CD14-positive monocyte (primary cell): ENCODE measurements at regions not wholly inside any gene's neighbourhood (a gene's known extent, or its start where the extent isn't known, plus 50 kb on each side); places are given as distances from the start of the nearest gene placed in this dataset.
"Not testable (repeated sequence)": the region's sequence is repeated elsewhere in the genome, so short reads cannot be mapped to it uniquely, and the experiment has no call there.

Experiments used
- DNase-seq, 3 donors: peaks; one replicate each; pipeline ENCODE4 v3.0.0-alpha.2; 2011 to 2022
- H2AFZ ChIP-seq: 2 replicates; pipeline ENCODE4 v1.6.0; 2012; ENCODE audit warnings: mild to moderate bottlenecking, low read depth, low read length, inconsistent platforms; ENCODE audit not compliant: insufficient read depth, poor library complexity, severe bottlenecking
- H3K27ac ChIP-seq, 2 donors: 1 replicate in 1 of 2; 2 replicates in 1 of 2; pipeline ENCODE4 v1.5.1; 2012 to 2013; ENCODE audit warnings: low read length in 2 of 2, control low read depth in 1 of 2, inconsistent platforms in 1 of 2, low read depth in 1 of 2, mild to moderate bottlenecking in 1 of 2
- H3K27me3 ChIP-seq, 2 donors: one replicate each; pipeline versions ENCODE4 v1.6.0 to v1.6.1; 2011 to 2013; ENCODE audit warnings: low read length in 2 of 2; ENCODE audit not compliant: control insufficient read depth in 2 of 2, insufficient read depth in 2 of 2
- H3K36me3 ChIP-seq, 2 donors: replicated peaks in 1 of 2; 1 replicate in 1 of 2; 2 replicates in 1 of 2; pipeline versions ENCODE4 v1.5.1 to v1.6.1; 2012 to 2013; ENCODE audit warnings: low read length in 2 of 2, control low read depth in 1 of 2, inconsistent platforms in 1 of 2, mild to moderate bottlenecking in 1 of 2; ENCODE audit not compliant: insufficient read depth in 2 of 2, control insufficient read depth in 1 of 2
- H3K4me1 ChIP-seq, 2 donors: 1 replicate in 1 of 2; 2 replicates in 1 of 2; pipeline versions ENCODE4 v1.5.1 to v1.6.1; 2012 to 2013; ENCODE audit warnings: low read length in 2 of 2, control low read depth in 1 of 2, inconsistent platforms in 1 of 2, mild to moderate bottlenecking in 1 of 2, moderate library complexity in 1 of 2; ENCODE audit not compliant: insufficient read depth in 2 of 2, control insufficient read depth in 1 of 2
- H3K4me2 ChIP-seq: replicated peaks from 2 replicates; pipeline ENCODE3; 2012; ENCODE audit warnings: low read length, moderate library complexity, mild to moderate bottlenecking; ENCODE audit not compliant: poor library complexity, severe bottlenecking; ENCODE audit errors: extremely low read depth
- H3K4me3 ChIP-seq, 3 experiments: fragments of 200-600 bp in 1 of 3; sonication (generic) in 1 of 3; replicated peaks in 1 of 3; 1 replicate in 2 of 3; 2 replicates in 1 of 3; pipeline ENCODE4 v1.5.1; 2011 to 2013; ENCODE audit warnings: low read length in 3 of 3, mild to moderate bottlenecking in 3 of 3, control low read depth in 2 of 3, low read depth in 2 of 3, inconsistent platforms in 1 of 3, moderate library complexity in 1 of 3
- H3K79me2 ChIP-seq: 2 replicates; pipeline ENCODE4 v1.6.0; 2012; ENCODE audit warnings: mild to moderate bottlenecking, control low read depth, inconsistent platforms, low read length, moderate library complexity; ENCODE audit not compliant: insufficient read depth
- H3K9ac ChIP-seq: 2 replicates; pipeline ENCODE4 v1.6.0; 2017; ENCODE audit warnings: low read length, mild to moderate bottlenecking; ENCODE audit not compliant: insufficient read depth, poor library complexity, severe bottlenecking
- H3K9me3 ChIP-seq, 2 donors: replicated peaks in 1 of 2; 1 replicate in 1 of 2; 2 replicates in 1 of 2; pipeline versions ENCODE4 v1.5.1 to v1.6.1; 2012 to 2013; ENCODE audit warnings: low read length in 2 of 2, control low read depth in 1 of 2; ENCODE audit not compliant: control insufficient read depth in 1 of 2, insufficient read depth in 1 of 2
- H4K20me1 ChIP-seq: 2 replicates; pipeline ENCODE4 v1.6.0; 2012; ENCODE audit warnings: mild to moderate bottlenecking, low read length, control low read depth, moderate library complexity; ENCODE audit not compliant: insufficient read depth
- H3K27ac Mint-ChIP-seq, 7 donors: one replicate each; pipeline ENCODE4 v1.8.0; 2020; ENCODE audit warnings: mild to moderate bottlenecking in 7 of 7, mixed read lengths in 7 of 7, moderate library complexity in 6 of 7, inconsistent platforms in 2 of 7
- H3K27me3 Mint-ChIP-seq, 3 donors: one replicate each; pipeline ENCODE4 v1.8.0; 2021 to 2022; ENCODE audit warnings: low read depth in 3 of 3, mild to moderate bottlenecking in 3 of 3, mixed read lengths in 3 of 3, moderate library complexity in 3 of 3, inconsistent platforms in 1 of 3
- H3K36me3 Mint-ChIP-seq, 2 donors: one replicate each; pipeline ENCODE4 v1.8.0; 2020; ENCODE audit warnings: mixed read lengths in 2 of 2, inconsistent platforms in 1 of 2, mild to moderate bottlenecking in 1 of 2
- H3K4me1 Mint-ChIP-seq: one replicate; pipeline ENCODE4 v1.8.0; 2020; ENCODE audit warnings: mild to moderate bottlenecking, mixed read lengths
- H3K4me3 Mint-ChIP-seq, 2 donors: one replicate each; pipeline ENCODE4 v1.8.0; 2020; ENCODE audit warnings: mild to moderate bottlenecking in 2 of 2, mixed read lengths in 2 of 2, moderate library complexity in 1 of 2
- H3K9me3 Mint-ChIP-seq, 7 donors: one replicate each; pipeline ENCODE4 v1.8.0; 2020 to 2022; ENCODE audit warnings: mixed read lengths in 7 of 7, mild to moderate bottlenecking in 6 of 7, moderate library complexity in 6 of 7, inconsistent platforms in 2 of 7
- WGBS: methylation state at CpG from one replicate; pipeline ENCODE4 v1.1.5; 2013; ENCODE audit warnings: missing lambda C conversion rate; ENCODE audit not compliant: insufficient coverage; 5-methylcytosine and 5-hydroxymethylcytosine counted together
- intact Hi-C, 2 donors: fragments of 100-400 bp; cut with micrococcal nuclease; formaldehyde crosslinking; loops; one replicate each; pipeline versions ENCODE4 v1.15.0 to v1.15.1; 2023
- TF ChIP-seq, protein P1 (sequence below): fragments of 200-600 bp; IDR thresholded peaks from one replicate; pipeline ENCODE4 v1.8.0; 2022; ENCODE audit warnings: antibody characterized with exemption, mild to moderate bottlenecking

DNA sequence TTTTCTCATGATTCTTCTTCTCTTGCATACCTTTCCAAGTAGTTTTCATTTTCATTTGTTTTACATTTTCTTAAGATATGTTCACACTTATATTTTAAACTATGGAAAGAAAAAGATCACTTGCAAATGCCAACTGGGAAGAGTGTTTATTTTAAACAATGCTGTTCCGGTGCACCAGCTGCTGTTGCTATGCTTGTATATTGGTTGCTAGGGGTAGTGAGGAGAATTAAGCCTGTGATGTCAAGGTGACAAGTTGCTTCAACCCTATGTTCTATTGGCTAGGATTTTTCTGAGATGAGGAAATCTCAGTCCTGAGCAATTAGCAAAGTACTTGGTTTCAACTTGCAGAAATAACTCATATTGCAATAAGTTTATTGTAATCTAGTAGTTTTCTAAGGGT, 500.1 kb downstream of the MFSD1 start:
- H3K4me3 Mint-ChIP-seq: no peak overlapping the region
- peaks cover 0 to 5% of the 10 kb centered on the region in 2 donors for H3K9me3 ChIP-seq
- H3K4me3 ChIP-seq: no peak overlapping the region
- no peak overlapping the region for H3K27ac ChIP-seq
- H3K4me2 ChIP-seq: no peak overlapping the region
- no peaks in the 10 kb centered on the region for H3K4me1 ChIP-seq
- H3K36me3 ChIP-seq: no peaks in the 10 kb centered on the region
- TF ChIP-seq, protein P1, sequence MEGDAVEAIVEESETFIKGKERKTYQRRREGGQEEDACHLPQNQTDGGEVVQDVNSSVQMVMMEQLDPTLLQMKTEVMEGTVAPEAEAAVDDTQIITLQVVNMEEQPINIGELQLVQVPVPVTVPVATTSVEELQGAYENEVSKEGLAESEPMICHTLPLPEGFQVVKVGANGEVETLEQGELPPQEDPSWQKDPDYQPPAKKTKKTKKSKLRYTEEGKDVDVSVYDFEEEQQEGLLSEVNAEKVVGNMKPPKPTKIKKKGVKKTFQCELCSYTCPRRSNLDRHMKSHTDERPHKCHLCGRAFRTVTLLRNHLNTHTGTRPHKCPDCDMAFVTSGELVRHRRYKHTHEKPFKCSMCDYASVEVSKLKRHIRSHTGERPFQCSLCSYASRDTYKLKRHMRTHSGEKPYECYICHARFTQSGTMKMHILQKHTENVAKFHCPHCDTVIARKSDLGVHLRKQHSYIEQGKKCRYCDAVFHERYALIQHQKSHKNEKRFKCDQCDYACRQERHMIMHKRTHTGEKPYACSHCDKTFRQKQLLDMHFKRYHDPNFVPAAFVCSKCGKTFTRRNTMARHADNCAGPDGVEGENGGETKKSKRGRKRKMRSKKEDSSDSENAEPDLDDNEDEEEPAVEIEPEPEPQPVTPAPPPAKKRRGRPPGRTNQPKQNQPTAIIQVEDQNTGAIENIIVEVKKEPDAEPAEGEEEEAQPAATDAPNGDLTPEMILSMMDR: no peak
- intact Hi-C loops: no loop called here
- H3K4me1 Mint-ChIP-seq: no peaks in the 10 kb centered on the region
- 100% methylated on average over 1 of the region's 1 CpG for WGBS
- no peak for DNase-seq
- H3K9me3 Mint-ChIP-seq: peaks cover 0 to 6% (median 2%) of the 10 kb centered on the region in 7 donors
- no peak overlapping the region for H3K27ac Mint-ChIP-seq
- no peaks in the 10 kb centered on the region for H3K27me3 ChIP-seq
- H2AFZ ChIP-seq: no peak overlapping the region
- no peaks in the 10 kb centered on the region for H3K36me3 Mint-ChIP-seq
- H3K79me2 ChIP-seq: no peaks in the 10 kb centered on the region
- no peaks in the 10 kb centered on the region for H4K20me1 ChIP-seq
- peaks cover 0 to 1% (median 0%) of the 10 kb centered on the region in 3 donors for H3K27me3 Mint-ChIP-seq
- H3K9ac ChIP-seq: no peak overlapping the region

DNA sequence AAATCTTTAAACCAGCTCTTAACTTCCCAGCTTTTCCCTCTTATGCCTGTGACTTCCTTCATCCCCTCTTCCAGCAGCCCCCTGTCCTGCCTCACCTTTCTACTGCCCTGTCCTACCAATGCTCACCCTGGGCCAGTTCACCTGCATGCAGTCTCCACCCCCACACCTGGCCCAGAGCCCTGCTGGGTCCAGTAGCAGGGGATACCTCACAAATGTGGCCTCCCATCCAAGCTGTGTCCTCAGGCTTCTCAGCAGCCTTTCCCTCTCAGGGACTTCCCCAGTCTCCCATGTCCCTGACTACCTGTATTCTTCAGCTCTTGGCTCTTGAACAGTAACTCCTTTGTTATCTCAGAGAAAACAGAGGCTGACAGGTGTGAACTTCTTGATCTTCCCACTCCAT, 503.2 kb downstream of the MFSD1 start:
- no peaks in the 10 kb centered on the region for H3K36me3 ChIP-seq
- H3K79me2 ChIP-seq: no peaks in the 10 kb centered on the region
- Mint-ChIP-seq H3K4me1 (no peaks in the 10 kb centered on the region), H3K4me3 (no peak overlapping the region), H3K27ac (no peak overlapping the region), H3K27me3 (peaks cover 0 to 1% (median 0%) of the 10 kb centered on the region in 3 donors), H3K36me3 (no peaks in the 10 kb centered on the region), H3K9me3 (peaks cover 0 to 6% (median 3%) of the 10 kb centered on the region in 7 donors)
- no peak overlapping the region for H2AFZ ChIP-seq
- no peak overlapping the region for H3K4me2 ChIP-seq
- intact Hi-C loops: no loop called here
- TF ChIP-seq, protein P1: no peak
- no peak overlapping the region for H3K4me3 ChIP-seq
- no peak overlapping the region for H3K9ac ChIP-seq
- no peaks in the 10 kb centered on the region for H3K27me3 ChIP-seq
- H3K4me1 ChIP-seq: no peaks in the 10 kb centered on the region
- no peak overlapping the region for H3K27ac ChIP-seq
- no peak for DNase-seq
- peaks cover 0 to 5% of the 10 kb centered on the region in 2 donors for H3K9me3 ChIP-seq
- no peaks in the 10 kb centered on the region for H4K20me1 ChIP-seq

DNA sequence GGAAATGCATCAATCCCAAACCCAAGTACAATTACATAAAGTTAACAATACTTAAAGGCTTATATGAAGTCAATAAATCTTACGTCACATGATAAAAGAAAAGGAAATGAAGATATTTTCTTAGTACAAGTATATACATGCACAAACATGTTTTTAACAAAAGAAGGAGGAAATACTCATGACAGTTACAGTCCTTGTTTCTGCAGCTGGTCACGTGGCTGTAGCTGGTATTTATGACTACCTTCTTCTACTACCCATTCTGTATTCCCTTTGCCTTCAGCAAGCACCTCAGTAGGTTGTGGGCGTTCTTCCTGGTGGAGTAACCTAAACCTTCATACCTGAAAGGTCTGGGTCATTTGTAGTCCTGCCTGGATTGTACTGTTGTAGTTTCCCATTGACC, 514.9 kb downstream of the MFSD1 start:
- WGBS: no CpG with 5 or more reads among the region's 3 CpGs
- H3K27ac ChIP-seq, H3K27me3 Mint-ChIP-seq, H3K4me1 ChIP-seq, H3K4me3 ChIP-seq, H3K4me1 Mint-ChIP-seq, H3K79me2 ChIP-seq, H3K4me2 ChIP-seq, intact Hi-C loops, H3K9ac ChIP-seq, H3K9me3 Mint-ChIP-seq, H2AFZ ChIP-seq, H3K27ac Mint-ChIP-seq, H3K9me3 ChIP-seq, H4K20me1 ChIP-seq, H3K36me3 ChIP-seq, DNase-seq, H3K36me3 Mint-ChIP-seq, H3K27me3 ChIP-seq, H3K4me3 Mint-ChIP-seq: not testable (repeated sequence)
